GM06990 (cell line): ENCODE measurements at regions not wholly inside any gene's neighbourhood (a gene's known extent, or its start where the extent isn't known, plus 50 kb on each side); places are given as distances from the start of the nearest gene placed in this dataset.
"Not testable (repeated sequence)": the region's sequence is repeated elsewhere in the genome, so short reads cannot be mapped to it uniquely, and the experiment has no call there.

Experiments
- DNase-seq: peaks from one replicate; pipeline ENCODE4 v3.0.0-alpha.2; 2011; ENCODE audit not compliant: insufficient read length; ENCODE audit errors: extremely low read depth
- H3K27me3 ChIP-seq: replicated peaks from 2 replicates; pipeline ENCODE4 v1.6.0; 2011; ENCODE audit warnings: low read length; ENCODE audit not compliant: control insufficient read depth, insufficient read depth
- H3K36me3 ChIP-seq: 2 replicates; pipeline ENCODE4 v1.5.1; 2011; ENCODE audit warnings: low read length; ENCODE audit not compliant: control insufficient read depth, insufficient read depth
- H3K4me3 ChIP-seq: replicated peaks from 2 replicates; pipeline ENCODE4 v1.5.1; 2011; ENCODE audit warnings: low read depth, mild to moderate bottlenecking, control low read depth, low read length
- CTCF ChIP-seq: IDR thresholded peaks from 2 replicates; pipeline ENCODE4 v1.5.1; 2011; ENCODE audit warnings: low read length, control low read depth, mild to moderate bottlenecking, inconsistent platforms; ENCODE audit not compliant: insufficient read depth, poor library complexity, severe bottlenecking

- no peaks in the 10 kb centered on the region for H3K27me3 ChIP-seq
- no peak for DNase-seq
- no peak overlapping the region for H3K4me3 ChIP-seq
- H3K36me3 ChIP-seq = no peaks in the 10 kb centered on the region
- TF ChIP-seq CTCF = no peak
These were observed 82.0 kb upstream of the OTOGL start for GRCh38 chr12:80017261-80017870.

GRCh38 chr12:80016684-80017083, 81.8 kb upstream of the PPP1R12A start:
- DNase-seq = no peak
- H3K27me3 ChIP-seq = no peaks in the 10 kb centered on the region
- no peak overlapping the region for H3K4me3 ChIP-seq
- no peaks in the 10 kb centered on the region for H3K36me3 ChIP-seq
- no peak for TF ChIP-seq CTCF

- H3K4me3 ChIP-seq = no peak overlapping the region
- no peaks in the 10 kb centered on the region for H3K36me3 ChIP-seq
- no peaks in the 10 kb centered on the region for H3K27me3 ChIP-seq
- no peak for DNase-seq
- no peak for TF ChIP-seq CTCF
These were observed 80.8 kb upstream of the PPP1R12A start for GRCh38 chr12:80015660-80016059.

GRCh38 chr12:80003744-80004143, 68.8 kb upstream of the PPP1R12A start:
- not testable (repeated sequence) for H3K27me3 ChIP-seq, H3K4me3 ChIP-seq, H3K36me3 ChIP-seq, DNase-seq

- no peak for TF ChIP-seq CTCF
- H3K36me3 ChIP-seq = no peaks in the 10 kb centered on the region
These were observed 66.7 kb upstream of the PPP1R12A start for GRCh38 chr12:80001562-80001961.

GRCh38 chr12:80000831-80001230, 65.9 kb upstream of the PPP1R12A start:
- no peaks in the 10 kb centered on the region for H3K27me3 ChIP-seq
- H3K4me3 ChIP-seq = no peak overlapping the region
- H3K36me3 ChIP-seq = no peaks in the 10 kb centered on the region
- no peak for DNase-seq
- no peak for TF ChIP-seq CTCF

More at GRCh38 chr12:80001562-80001961, 66.7 kb upstream of the PPP1R12A start:
- Histone ChIP-seq H3K27me3 (no peaks in the 10 kb centered on the region), H3K4me3 (no peak overlapping the region)
- no peak for DNase-seq
